ENCODE measurements at regions not wholly inside any gene's neighbourhood (a gene's known extent, or its start where the extent isn't known, plus 50 kb on each side); places are given as distances from the start of the nearest gene placed in this dataset.
"Not testable (repeated sequence)": the region's sequence is repeated elsewhere in the genome, so short reads cannot be mapped to it uniquely, and the experiment has no call there.

GRCh38 chr4:91840359-91840758 is 463.4 kb upstream of the GRID2 start:
- no peak for TF ChIP-seq ZFX (IDR thresholded peaks at IDR 0.05)
- no peak for TF ChIP-seq CTCF (conservative IDR thresholded peaks at IDR 0.05)
- no peak overlapping the region for H3K27ac ChIP-seq

GRCh38 chr4:91846233-91846632 is 457.5 kb upstream of the GRID2 start:
- no peak overlapping the region for H3K27ac ChIP-seq
- TF ChIP-seq CTCF (conservative IDR thresholded peaks at IDR 0.05), result no peak
- TF ChIP-seq ZFX (IDR thresholded peaks at IDR 0.05), result no peak

GRCh38 chr4:91851456-91851855 is 452.3 kb upstream of the GRID2 start:
- H3K27ac ChIP-seq, result no peak overlapping the region
- TF ChIP-seq ZFX (IDR thresholded peaks at IDR 0.05) (no peak), CTCF (conservative IDR thresholded peaks at IDR 0.05) (no peak)

- TF ChIP-seq ZFX (IDR thresholded peaks at IDR 0.05) (no peak), CTCF (conservative IDR thresholded peaks at IDR 0.05) (no peak)
- H3K27ac ChIP-seq, result no peak overlapping the region
These were observed 415.8 kb upstream of the GRID2 start for GRCh38 chr4:91887926-91888325.

- H3K27ac ChIP-seq, result not testable (repeated sequence)
These were observed 412.5 kb upstream of the GRID2 start for GRCh38 chr4:91891217-91891616.

- TF ChIP-seq CTCF (conservative IDR thresholded peaks at IDR 0.05), result no peak
- no peak for TF ChIP-seq ZFX (IDR thresholded peaks at IDR 0.05)
- H3K27ac ChIP-seq, result no peak overlapping the region
These were observed 409.8 kb upstream of the GRID2 start for GRCh38 chr4:91894006-91894405.

- no peak overlapping the region for H3K27ac ChIP-seq
- no peak for TF ChIP-seq ZFX (IDR thresholded peaks at IDR 0.05)
- TF ChIP-seq CTCF (conservative IDR thresholded peaks at IDR 0.05), result no peak
These were observed 399.2 kb upstream of the GRID2 start for GRCh38 chr4:91904556-91904955.

GRCh38 chr4:91909963-91910362 is 393.8 kb upstream of the GRID2 start:
- no peak for TF ChIP-seq ZFX (IDR thresholded peaks at IDR 0.05)
- TF ChIP-seq CTCF (conservative IDR thresholded peaks at IDR 0.05), result no peak
- no peak overlapping the region for H3K27ac ChIP-seq
